ENCODE measurements at regions not wholly inside any gene's neighbourhood (a gene's known extent, or its start where the extent isn't known, plus 50 kb on each side); places are given as distances from the start of the nearest gene placed in this dataset.

- no peak overlapping the region for H3K4me3 ChIP-seq
- TF ChIP-seq EP300 (IDR thresholded peaks at IDR 0.05) (no peak), POLR2AphosphoS5 (IDR thresholded peaks at IDR 0.05) (no peak), CTCF (IDR thresholded peaks at IDR 0.05) (no peak), POLR2A (IDR thresholded peaks at IDR 0.05) (no peak)
- H3K27ac ChIP-seq, result no peak overlapping the region
- no peaks in the 10 kb centered on the region for H3K36me3 ChIP-seq
- WGBS, result 86% methylated on average over 3 of the region's 3 CpGs
- H3K27me3 ChIP-seq, result no peaks in the 10 kb centered on the region
- DNase-seq (ENCODE audit: low spot score in 2 of 2), result no peak
- H3K9me3 ChIP-seq, result no peaks in the 10 kb centered on the region
- no peaks in the 10 kb centered on the region for H3K4me1 ChIP-seq
Observed at GRCh38 chr3:18643281-18643680, 218.1 kb upstream of the SATB1 start.

- no peaks in the 10 kb centered on the region for H3K36me3 ChIP-seq
- TF ChIP-seq POLR2AphosphoS5 (IDR thresholded peaks at IDR 0.05) (no peak), POLR2A (IDR thresholded peaks at IDR 0.05) (no peak), CTCF (IDR thresholded peaks at IDR 0.05) (no peak), EP300 (IDR thresholded peaks at IDR 0.05) (no peak)
- WGBS, result 93% methylated on average over 3 of the region's 3 CpGs
Observed at GRCh38 chr3:18641916-18642315, 216.8 kb upstream of the SATB1 start.

GRCh38 chr3:18635215-18635614 lies 210.1 kb upstream of the SATB1 start:
- 62% methylated on average over 3 of the region's 3 CpGs for WGBS
- H3K36me3 ChIP-seq, result no peaks in the 10 kb centered on the region
- DNase-seq (ENCODE audit: low spot score in 2 of 2), result no peak

More at GRCh38 chr3:18641916-18642315, 216.8 kb upstream of the SATB1 start:
- H3K4me1 ChIP-seq, result no peaks in the 10 kb centered on the region
- no peaks in the 10 kb centered on the region for H3K27me3 ChIP-seq
- H3K9me3 ChIP-seq, result no peaks in the 10 kb centered on the region
- no peak overlapping the region for H3K27ac ChIP-seq
- H3K4me3 ChIP-seq, result no peak overlapping the region
- DNase-seq (ENCODE audit: low spot score in 2 of 2), result no peak

GRCh38 chr3:18634461-18634860 lies 209.3 kb upstream of the SATB1 start:
- DNase-seq (ENCODE audit: low spot score in 2 of 2), result no peak
- Histone ChIP-seq H3K36me3 (no peaks in the 10 kb centered on the region), H3K4me1 (no peaks in the 10 kb centered on the region), H3K27me3 (no peaks in the 10 kb centered on the region), H3K4me3 (no peak overlapping the region), H3K9me3 (no peaks in the 10 kb centered on the region), H3K27ac (no peak overlapping the region)
- TF ChIP-seq CTCF (IDR thresholded peaks at IDR 0.05) (no peak), EP300 (IDR thresholded peaks at IDR 0.05) (no peak), POLR2AphosphoS5 (IDR thresholded peaks at IDR 0.05) (no peak), POLR2A (IDR thresholded peaks at IDR 0.05) (no peak)
- WGBS, result 84% methylated on average over 6 of the region's 6 CpGs

More at GRCh38 chr3:18635215-18635614, 210.1 kb upstream of the SATB1 start:
- no peaks in the 10 kb centered on the region for H3K4me1 ChIP-seq
- no peaks in the 10 kb centered on the region for H3K27me3 ChIP-seq
- no peak overlapping the region for H3K4me3 ChIP-seq
- H3K9me3 ChIP-seq, result no peaks in the 10 kb centered on the region
- no peak overlapping the region for H3K27ac ChIP-seq
- TF ChIP-seq POLR2AphosphoS5 (IDR thresholded peaks at IDR 0.05) (no peak), POLR2A (IDR thresholded peaks at IDR 0.05) (no peak), CTCF (IDR thresholded peaks at IDR 0.05) (no peak)

GRCh38 chr3:18633002-18633401 lies 207.9 kb upstream of the SATB1 start:
- Histone ChIP-seq H3K27ac (no peak overlapping the region), H3K27me3 (no peaks in the 10 kb centered on the region), H3K9me3 (no peaks in the 10 kb centered on the region), H3K4me3 (no peak overlapping the region), H3K4me1 (no peaks in the 10 kb centered on the region), H3K36me3 (no peaks in the 10 kb centered on the region)
- no peak for DNase-seq (ENCODE audit: low spot score in 2 of 2)
- TF ChIP-seq POLR2A (IDR thresholded peaks at IDR 0.05) (no peak), CTCF (IDR thresholded peaks at IDR 0.05) (no peak), POLR2AphosphoS5 (IDR thresholded peaks at IDR 0.05) (no peak), EP300 (IDR thresholded peaks at IDR 0.05) (no peak)
- 64% methylated on average over 7 of the region's 7 CpGs for WGBS

Data from suprapubic skin (tissue), 4 donors.